Ascending aorta (tissue), 2 donors: ENCODE measurements at regions not wholly inside any gene's neighbourhood (a gene's known extent, or its start where the extent isn't known, plus 50 kb on each side); places are given as distances from the start of the nearest gene placed in this dataset.

Source experiments
- DNase-seq, 2 donors: peaks; one replicate each; pipeline ENCODE4 v3.0.0-alpha.2; 2019; ENCODE audit warnings: low spot score in 2 of 2
- H3K27ac ChIP-seq, 2 donors: fragments of 200-600 bp; sonication (generic); one replicate each; pipeline ENCODE4 v1.5.1; 2016 to 2017; ENCODE audit warnings: mild to moderate bottlenecking in 1 of 2
- H3K27me3 ChIP-seq: fragments of 200-600 bp; sonication (generic); one replicate; pipeline ENCODE4 v1.5.1; 2017
- H3K36me3 ChIP-seq, 2 donors: fragments of 200-600 bp; sonication (generic); one replicate each; pipeline ENCODE4 v1.5.1; 2016
- H3K4me1 ChIP-seq, 2 donors: fragments of 200-600 bp; sonication (generic); one replicate each; pipeline ENCODE4 v1.5.1; 2016 to 2017; ENCODE audit warnings: mild to moderate bottlenecking in 1 of 2
- H3K4me3 ChIP-seq, 2 donors: fragments of 200-600 bp; sonication (generic); one replicate each; pipeline ENCODE4 v1.5.1; 2016 to 2017; ENCODE audit warnings: mild to moderate bottlenecking in 1 of 2
- H3K9me3 ChIP-seq, 2 donors: fragments of 200-600 bp; sonication (generic); one replicate each; pipeline ENCODE4 v1.5.1; 2016
- intact Hi-C: fragments of 100-400 bp; cut with DNase I; formaldehyde crosslinking; loops from one replicate; pipeline ENCODE4 v1.15.1; 2023
- TF ChIP-seq, protein P1 (sequence below), 3 experiments: fragments of 200-600 bp in 2 of 3; fragments of 450-650 bp in 1 of 3; sonication (generic) in 2 of 3; IDR thresholded peaks; one replicate each; pipeline ENCODE4 v1.5.1; 2016 to 2019; ENCODE audit warnings: antibody characterized with exemption in 3 of 3, mild to moderate bottlenecking in 1 of 3, moderate library complexity in 1 of 3

DNA sequence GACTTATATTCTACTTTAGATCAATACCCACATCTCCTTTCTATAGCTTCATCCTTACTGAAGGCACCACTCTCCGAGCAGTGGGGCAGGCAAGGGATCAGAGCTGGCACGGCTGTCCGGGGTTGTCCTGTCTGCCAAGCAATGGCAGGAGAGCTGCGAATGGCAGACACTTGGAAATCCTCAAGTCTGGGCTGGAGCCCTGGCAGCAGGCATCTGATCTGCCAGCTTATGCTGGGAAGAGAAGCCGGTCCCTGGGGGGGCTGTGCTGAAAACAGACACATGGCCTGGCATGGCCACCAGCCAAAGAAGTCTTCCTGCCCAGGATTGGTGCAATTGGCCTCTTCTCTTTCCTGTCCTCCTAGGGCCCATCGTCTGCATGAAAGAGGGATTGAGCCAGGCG is 280.2 kb upstream of the PWP1 start:
- H3K27ac ChIP-seq = no peak overlapping the region
- TF ChIP-seq, protein P1, sequence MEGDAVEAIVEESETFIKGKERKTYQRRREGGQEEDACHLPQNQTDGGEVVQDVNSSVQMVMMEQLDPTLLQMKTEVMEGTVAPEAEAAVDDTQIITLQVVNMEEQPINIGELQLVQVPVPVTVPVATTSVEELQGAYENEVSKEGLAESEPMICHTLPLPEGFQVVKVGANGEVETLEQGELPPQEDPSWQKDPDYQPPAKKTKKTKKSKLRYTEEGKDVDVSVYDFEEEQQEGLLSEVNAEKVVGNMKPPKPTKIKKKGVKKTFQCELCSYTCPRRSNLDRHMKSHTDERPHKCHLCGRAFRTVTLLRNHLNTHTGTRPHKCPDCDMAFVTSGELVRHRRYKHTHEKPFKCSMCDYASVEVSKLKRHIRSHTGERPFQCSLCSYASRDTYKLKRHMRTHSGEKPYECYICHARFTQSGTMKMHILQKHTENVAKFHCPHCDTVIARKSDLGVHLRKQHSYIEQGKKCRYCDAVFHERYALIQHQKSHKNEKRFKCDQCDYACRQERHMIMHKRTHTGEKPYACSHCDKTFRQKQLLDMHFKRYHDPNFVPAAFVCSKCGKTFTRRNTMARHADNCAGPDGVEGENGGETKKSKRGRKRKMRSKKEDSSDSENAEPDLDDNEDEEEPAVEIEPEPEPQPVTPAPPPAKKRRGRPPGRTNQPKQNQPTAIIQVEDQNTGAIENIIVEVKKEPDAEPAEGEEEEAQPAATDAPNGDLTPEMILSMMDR (IDR thresholded peaks at IDR 0.05) = no peak
- peak in 1 of 2 donors; percentile 38 for DNase-seq
- H3K36me3 ChIP-seq = no peaks in the 10 kb centered on the region
- H3K4me1 ChIP-seq = no peaks in the 10 kb centered on the region
- no peaks in the 10 kb centered on the region for H3K27me3 ChIP-seq
- intact Hi-C loops = no loop called here
- H3K9me3 ChIP-seq = no peaks in the 10 kb centered on the region
- no peak overlapping the region for H3K4me3 ChIP-seq

DNA sequence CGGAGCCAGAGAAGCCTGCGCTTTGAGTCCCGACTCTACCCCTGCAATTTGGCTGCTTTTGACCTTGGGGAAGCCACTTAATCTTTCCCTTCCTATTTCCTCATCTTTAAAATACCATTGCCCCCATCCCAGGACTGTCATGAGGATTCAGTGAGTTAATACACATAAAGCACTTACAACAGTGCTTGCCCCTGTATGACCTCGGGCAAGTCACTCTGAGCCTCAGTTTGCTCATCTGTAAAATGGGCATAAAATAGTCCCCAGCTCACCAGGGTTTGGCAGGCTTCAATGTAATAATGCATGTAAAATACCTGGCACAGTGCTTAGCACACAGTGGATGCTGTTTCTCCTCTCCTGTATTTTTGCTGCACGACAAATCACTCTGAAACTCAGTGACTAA is 278.7 kb upstream of the PWP1 start:
- H3K4me3 ChIP-seq = no peak overlapping the region
- DNase-seq = no peak
- no peaks in the 10 kb centered on the region for H3K4me1 ChIP-seq
- H3K36me3 ChIP-seq = no peaks in the 10 kb centered on the region
- H3K27me3 ChIP-seq = no peaks in the 10 kb centered on the region
- no peak overlapping the region for H3K27ac ChIP-seq
- TF ChIP-seq, protein P1 (IDR thresholded peaks at IDR 0.05) = no peak
- intact Hi-C loops = no loop called here
- no peaks in the 10 kb centered on the region for H3K9me3 ChIP-seq

- TF ChIP-seq, protein P1 (IDR thresholded peaks at IDR 0.05) = no peak
- Histone ChIP-seq H3K36me3 (no peaks in the 10 kb centered on the region), H3K4me1 (no peaks in the 10 kb centered on the region), H3K27ac (no peak overlapping the region), H3K27me3 (no peaks in the 10 kb centered on the region), H3K4me3 (no peak overlapping the region), H3K9me3 (no peaks in the 10 kb centered on the region)
- intact Hi-C loops = no loop called here
- DNase-seq = peak in 1 of 2 donors; percentile 21
These were observed 273.6 kb upstream of the PWP1 start for GRCh38 chr12:107411792-107412535.

GRCh38 chr12:107415071-107415470 is 270.5 kb upstream of the PWP1 start:
- no peak for DNase-seq
- H3K9me3 ChIP-seq = no peaks in the 10 kb centered on the region
- no peak overlapping the region for H3K4me3 ChIP-seq
- no peaks in the 10 kb centered on the region for H3K4me1 ChIP-seq
- H3K27me3 ChIP-seq = no peaks in the 10 kb centered on the region
- TF ChIP-seq, protein P1 (IDR thresholded peaks at IDR 0.05) = no peak
- H3K27ac ChIP-seq = no peak overlapping the region
- intact Hi-C loops = no loop called here
- H3K36me3 ChIP-seq = no peaks in the 10 kb centered on the region

DNA sequence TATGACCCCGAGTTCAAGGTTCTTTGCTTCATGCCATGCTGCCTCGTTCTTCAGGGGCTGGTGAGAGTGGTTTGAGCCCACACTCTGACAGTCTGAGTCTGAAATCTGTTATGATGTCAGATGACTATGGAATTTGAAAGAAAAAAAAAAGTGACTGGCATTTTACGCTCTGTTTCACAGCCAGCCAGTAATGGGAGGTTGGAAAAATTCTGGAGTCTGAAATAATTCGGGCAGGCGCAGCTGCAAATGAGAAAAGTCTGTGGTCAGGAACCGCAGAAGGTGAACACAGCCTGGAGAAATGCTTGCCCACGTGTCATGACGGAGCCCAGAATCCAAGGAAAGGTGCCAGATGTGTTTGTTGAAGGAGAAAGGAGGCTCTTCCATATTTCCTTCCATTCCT is 269.8 kb upstream of the PWP1 start:
- TF ChIP-seq, protein P1 (IDR thresholded peaks at IDR 0.05) = no peak
- intact Hi-C loops = no loop called here
- Histone ChIP-seq H3K27ac (no peak overlapping the region), H3K4me3 (no peak overlapping the region), H3K4me1 (no peaks in the 10 kb centered on the region), H3K27me3 (no peaks in the 10 kb centered on the region), H3K9me3 (no peaks in the 10 kb centered on the region), H3K36me3 (no peaks in the 10 kb centered on the region)
- DNase-seq = no peak

- Histone ChIP-seq H3K27me3 (no peaks in the 10 kb centered on the region), H3K9me3 (no peaks in the 10 kb centered on the region), H3K4me1 (no peaks in the 10 kb centered on the region), H3K36me3 (no peaks in the 10 kb centered on the region), H3K4me3 (no peak overlapping the region), H3K27ac (no peak overlapping the region)
- TF ChIP-seq, protein P1 (IDR thresholded peaks at IDR 0.05) = no peak
- no peak for DNase-seq
- intact Hi-C loops = no loop called here
These were observed 268.6 kb upstream of the PWP1 start for GRCh38 chr12:107417004-107417403.
